NCI-H2081 (cell line): ENCODE measurements at regions not wholly inside any gene's neighbourhood (a gene's known extent, or its start where the extent isn't known, plus 50 kb on each side); places are given as distances from the start of the nearest gene placed in this dataset.
A peak's percentile ranks its signal among the peaks of the same experiment; 100 is the strongest.
"Not testable (repeated sequence)": the region's sequence is repeated elsewhere in the genome, so short reads cannot be mapped to it uniquely, and the experiment has no call there.

Experiments
- DNase-seq, 2 experiments: peaks; one replicate each; lab custom pipeline; 2025; lab: John Stamatoyannopoulos, UW

GRCh38 chr1:192477630-192478029 is 97.9 kb upstream of the RGS1 start:
- peak; percentile 29 to 51 for DNase-seq

- DNase-seq = no peak
These were observed 89.7 kb upstream of the RGS1 start for GRCh38 chr1:192485692-192486436.

GRCh38 chr1:192488058-192488457 is 87.5 kb upstream of the RGS1 start:
- DNase-seq = no peak

DNA sequence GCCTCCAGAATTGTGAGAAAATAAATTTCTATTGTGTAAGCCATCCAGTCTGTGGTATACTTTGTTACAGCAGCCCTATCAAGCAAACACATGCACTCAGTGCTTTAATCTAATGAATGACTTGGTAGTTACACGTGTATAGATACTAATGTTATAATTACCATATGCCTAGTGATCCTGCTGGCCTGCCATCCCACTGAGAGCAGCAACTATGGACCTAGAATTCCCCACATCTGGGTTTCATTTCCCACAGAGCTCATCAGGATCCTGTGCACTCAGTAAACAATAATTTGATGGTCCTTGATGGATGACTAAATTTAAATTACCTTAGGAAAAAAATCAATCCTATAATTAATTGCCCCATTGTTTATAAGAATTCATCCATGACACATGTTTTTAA is 86.5 kb upstream of the RGS1 start:
- DNase-seq = peak in 1 of 2 experiments; percentile 70

GRCh38 chr1:192489748-192490147 is 85.8 kb upstream of the RGS1 start:
- DNase-seq = peak; percentile 78 to 92

GRCh38 chr1:192491804-192492554 is 83.6 kb upstream of the RGS1 start:
- DNase-seq = no peak

GRCh38 chr1:192493584-192493983 is 82.0 kb upstream of the RGS1 start:
- DNase-seq = no peak

GRCh38 chr1:192496369-192497056 is 79.1 kb upstream of the RGS1 start:
- no peak for DNase-seq

DNA sequence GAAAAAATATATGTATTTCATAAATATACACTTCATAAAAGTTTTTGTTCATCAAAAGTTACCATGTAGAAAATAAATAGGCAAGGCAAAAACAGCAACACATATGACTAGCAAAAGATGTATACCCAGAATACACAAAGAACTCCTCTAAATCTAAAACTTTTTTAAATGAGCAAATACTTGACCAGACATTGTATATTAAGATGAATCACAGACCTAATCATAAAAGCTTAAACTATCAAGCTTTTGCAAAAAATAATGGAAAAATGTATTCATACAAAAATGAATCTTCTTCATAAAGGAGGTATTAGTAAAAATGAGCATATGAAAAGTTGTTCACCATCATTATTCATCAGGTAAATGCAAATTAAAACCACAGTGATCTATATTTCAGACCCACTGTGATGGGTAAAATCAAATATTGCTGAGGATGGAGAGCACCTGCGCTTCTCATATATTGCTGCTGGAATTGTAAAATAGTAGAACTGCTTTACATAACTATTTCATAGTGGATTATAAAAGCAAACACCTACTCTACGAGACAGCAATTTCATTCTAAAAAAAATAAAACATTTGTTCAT is 78.3 kb upstream of the RGS1 start:
- no peak for DNase-seq

- not testable (repeated sequence) for DNase-seq
These were observed 77.5 kb upstream of the RGS1 start for GRCh38 chr1:192498092-192498491.

- not testable (repeated sequence) for DNase-seq
These were observed 76.5 kb upstream of the RGS1 start for GRCh38 chr1:192499061-192499581.

- DNase-seq = not testable (repeated sequence)
These were observed 75.0 kb upstream of the RGS1 start for GRCh38 chr1:192500541-192500940.

- DNase-seq = no peak
These were observed 68.8 kb upstream of the RGS1 start for GRCh38 chr1:192506741-192507155.

- DNase-seq = no peak
These were observed 63.0 kb upstream of the RGS1 start for GRCh38 chr1:192512426-192513162.

- no peak for DNase-seq
These were observed 62.4 kb upstream of the RGS1 start for GRCh38 chr1:192513196-192513595.

GRCh38 chr1:192513697-192514096 is 61.9 kb upstream of the RGS1 start:
- no peak for DNase-seq

DNA sequence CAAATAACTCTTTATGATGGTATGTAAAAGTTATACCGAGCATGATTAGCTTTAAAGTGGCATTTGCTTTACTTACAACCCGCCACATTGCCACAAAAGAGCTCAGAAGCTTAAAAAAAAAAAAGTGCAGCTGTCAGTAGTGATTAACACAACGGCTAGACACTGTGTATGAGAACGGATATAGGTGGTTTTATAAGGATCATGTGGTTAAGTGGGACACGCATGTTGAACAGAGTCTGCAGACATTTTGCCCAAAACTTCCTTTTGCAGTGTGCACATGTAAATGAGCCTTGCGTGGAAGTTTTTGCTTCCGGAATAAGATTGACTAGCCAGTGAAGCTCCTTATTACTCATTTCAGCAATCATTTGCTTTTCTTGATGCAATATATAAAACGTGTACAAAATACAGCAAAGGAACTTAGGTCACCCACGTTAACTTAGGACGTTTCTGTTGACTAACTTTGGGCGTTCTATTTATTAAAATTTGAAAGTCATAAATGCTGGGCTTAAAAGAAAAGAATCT is 58.7 kb upstream of the RGS1 start:
- DNase-seq = no peak

DNA sequence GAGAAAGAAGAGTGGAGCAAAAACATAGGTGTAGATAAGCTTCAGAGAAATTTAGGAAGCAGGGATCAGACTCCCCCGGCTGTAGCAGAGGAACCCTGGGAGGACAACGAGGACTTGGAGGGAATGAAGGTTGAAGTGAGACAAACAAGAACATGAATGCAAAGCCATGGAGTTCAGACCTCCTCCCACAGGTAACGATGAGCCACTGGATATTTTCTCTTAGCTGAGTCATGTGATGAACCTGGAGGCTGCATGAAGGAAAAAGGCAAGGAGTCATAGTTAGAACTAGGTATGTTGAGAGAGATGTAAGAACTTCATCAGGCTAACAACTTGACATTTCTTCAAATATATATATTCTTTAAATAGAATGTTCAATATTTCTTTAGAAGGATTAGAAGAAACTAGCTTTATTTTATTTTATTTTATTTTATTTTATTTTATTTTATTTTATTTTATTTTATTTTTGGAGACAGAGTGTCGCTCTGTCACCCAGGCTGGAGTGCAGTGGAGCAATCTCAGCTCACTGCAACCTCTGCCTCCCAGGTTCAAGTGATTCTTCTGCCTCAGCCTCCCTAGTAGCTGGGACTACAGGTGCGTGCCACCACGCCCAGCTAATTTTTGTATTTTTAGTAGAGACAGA is 57.7 kb upstream of the RGS1 start:
- DNase-seq = not testable (repeated sequence)

- DNase-seq = no peak
These were observed 56.9 kb upstream of the RGS1 start for GRCh38 chr1:192518700-192519099.

DNA sequence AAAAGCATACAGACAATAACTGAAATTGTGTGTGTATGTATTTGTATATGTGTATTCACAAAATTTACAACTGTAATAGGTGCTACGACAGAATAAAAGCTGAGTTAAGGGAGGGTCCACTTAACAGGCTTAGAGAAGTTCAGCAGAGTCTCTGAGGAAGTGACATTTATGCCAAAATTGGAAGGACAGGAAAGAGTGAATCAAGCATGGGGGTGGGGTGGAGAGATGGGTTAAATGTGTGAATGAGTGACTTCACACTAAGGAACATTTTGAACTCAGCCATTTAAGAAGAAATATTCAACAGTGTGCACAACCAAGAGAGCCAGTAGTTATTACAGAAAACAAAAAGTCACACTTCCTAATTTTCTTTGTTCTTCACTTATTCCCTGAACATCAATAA is 53.8 kb upstream of the RGS1 start:
- DNase-seq = no peak

DNA sequence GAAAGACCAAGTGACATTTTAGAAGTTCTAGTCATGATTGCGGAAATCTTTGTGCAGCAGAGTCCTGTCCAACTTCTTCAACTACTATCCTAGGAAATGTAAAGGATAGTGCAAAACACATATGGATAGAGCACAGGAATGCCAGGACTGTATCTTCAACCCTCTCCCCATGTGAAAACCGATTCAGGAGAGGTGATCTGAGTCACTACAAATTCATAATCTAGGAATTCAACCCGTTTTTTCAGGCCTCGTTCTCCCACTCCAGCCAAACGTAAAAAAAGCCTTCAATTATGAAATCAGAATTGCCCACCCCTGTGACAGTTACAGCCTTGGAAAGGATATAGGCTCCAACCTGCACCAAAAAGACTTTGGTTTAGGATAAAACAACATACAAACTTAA is 52.9 kb upstream of the RGS1 start:
- DNase-seq = no peak
